ENCODE measurements at regions not wholly inside any gene's neighbourhood (a gene's known extent, or its start where the extent isn't known, plus 50 kb on each side); places are given as distances from the start of the nearest gene placed in this dataset.

GRCh38 chr4:44817930-44818329, 91.6 kb upstream of the GNPDA2 start:
- no peaks in the 10 kb centered on the region for H3K79me2 ChIP-seq (ENCODE audit: control insufficient read depth, low read length)
- H3K4me3 ChIP-seq (ENCODE audit: low read length): no peak overlapping the region
- H3F3A ChIP-seq (ENCODE audit: control insufficient read depth, insufficient read depth): no peaks in the 10 kb centered on the region
- no peaks in the 10 kb centered on the region for H3K27me3 ChIP-seq (ENCODE audit: control insufficient read depth, low read length)
- no peak for TF ChIP-seq EZH2phosphoT487 (IDR thresholded peaks at IDR 0.05; ENCODE audit: borderline replicate concordance, low read length)
- TF ChIP-seq CTCF (IDR thresholded peaks at IDR 0.05; ENCODE audit: low read depth, low read length, poor library complexity, severe bottlenecking): no peak
- H3K36me3 ChIP-seq (ENCODE audit: control insufficient read depth, low read length): no peaks in the 10 kb centered on the region
- no peak overlapping the region for H3K4me2 ChIP-seq (ENCODE audit: low read length)
- no peaks in the 10 kb centered on the region for H3K9me2 ChIP-seq (replicated peaks; ENCODE audit: control insufficient read depth, low read length)
- no peaks in the 10 kb centered on the region for H3K9me3 ChIP-seq (ENCODE audit: control insufficient read depth, insufficient read depth, low read length)
- no peaks in the 10 kb centered on the region for H3K4me1 ChIP-seq (ENCODE audit: control insufficient read depth, low read length)
- no peak overlapping the region for H3K27ac ChIP-seq (ENCODE audit: low read depth, low read length)
- no peaks in the 10 kb centered on the region for H4K20me1 ChIP-seq (ENCODE audit: control insufficient read depth, insufficient read depth, low read depth, low read length)

GRCh38 chr4:44806071-44806470, 79.7 kb upstream of the GNPDA2 start:
- H3K9me3 ChIP-seq (ENCODE audit: control insufficient read depth, insufficient read depth, low read length): no peaks in the 10 kb centered on the region
- H3K79me2 ChIP-seq (ENCODE audit: control insufficient read depth, low read length): no peaks in the 10 kb centered on the region
- H3K27me3 ChIP-seq (ENCODE audit: control insufficient read depth, low read length): no peaks in the 10 kb centered on the region
- H3K9me2 ChIP-seq (replicated peaks; ENCODE audit: control insufficient read depth, low read length): no peaks in the 10 kb centered on the region
- no peak overlapping the region for H3K27ac ChIP-seq (ENCODE audit: low read depth, low read length)
- no peaks in the 10 kb centered on the region for H3F3A ChIP-seq (ENCODE audit: control insufficient read depth, insufficient read depth)
- H3K36me3 ChIP-seq (ENCODE audit: control insufficient read depth, low read length): no peaks in the 10 kb centered on the region
- no peak for TF ChIP-seq EZH2phosphoT487 (IDR thresholded peaks at IDR 0.05; ENCODE audit: borderline replicate concordance, low read length)
- TF ChIP-seq CTCF (IDR thresholded peaks at IDR 0.05; ENCODE audit: low read depth, low read length, poor library complexity, severe bottlenecking): no peak
- H3K4me2 ChIP-seq (ENCODE audit: low read length): no peak overlapping the region
- H4K20me1 ChIP-seq (ENCODE audit: control insufficient read depth, insufficient read depth, low read depth, low read length): no peaks in the 10 kb centered on the region
- H3K4me1 ChIP-seq (ENCODE audit: control insufficient read depth, low read length): no peaks in the 10 kb centered on the region
- no peak overlapping the region for H3K4me3 ChIP-seq (ENCODE audit: low read length)

- TF ChIP-seq CTCF (IDR thresholded peaks at IDR 0.05; ENCODE audit: low read depth, low read length, poor library complexity, severe bottlenecking): no peak
- no peaks in the 10 kb centered on the region for H4K20me1 ChIP-seq (ENCODE audit: control insufficient read depth, insufficient read depth, low read depth, low read length)
- H3K9me2 ChIP-seq (replicated peaks; ENCODE audit: control insufficient read depth, low read length): no peaks in the 10 kb centered on the region
- H3K4me1 ChIP-seq (ENCODE audit: control insufficient read depth, low read length): no peaks in the 10 kb centered on the region
- H3K4me2 ChIP-seq (ENCODE audit: low read length): no peak overlapping the region
- no peaks in the 10 kb centered on the region for H3K9me3 ChIP-seq (ENCODE audit: control insufficient read depth, insufficient read depth, low read length)
- no peak overlapping the region for H3K4me3 ChIP-seq (ENCODE audit: low read length)
- no peaks in the 10 kb centered on the region for H3K36me3 ChIP-seq (ENCODE audit: control insufficient read depth, low read length)
- no peaks in the 10 kb centered on the region for H3K27me3 ChIP-seq (ENCODE audit: control insufficient read depth, low read length)
- no peaks in the 10 kb centered on the region for H3F3A ChIP-seq (ENCODE audit: control insufficient read depth, insufficient read depth)
- no peak overlapping the region for H3K27ac ChIP-seq (ENCODE audit: low read depth, low read length)
- H3K79me2 ChIP-seq (ENCODE audit: control insufficient read depth, low read length): no peaks in the 10 kb centered on the region
These were observed 77.9 kb upstream of the GNPDA2 start for GRCh38 chr4:44804301-44804700.

GRCh38 chr4:44801384-44801783, 75.0 kb upstream of the GNPDA2 start:
- H3K9me2 ChIP-seq (replicated peaks; ENCODE audit: control insufficient read depth, low read length): no peaks in the 10 kb centered on the region
- no peak overlapping the region for H3K4me3 ChIP-seq (ENCODE audit: low read length)
- no peaks in the 10 kb centered on the region for H3K27me3 ChIP-seq (ENCODE audit: control insufficient read depth, low read length)
- TF ChIP-seq CTCF (IDR thresholded peaks at IDR 0.05; ENCODE audit: low read depth, low read length, poor library complexity, severe bottlenecking): no peak
- no peaks in the 10 kb centered on the region for H3F3A ChIP-seq (ENCODE audit: control insufficient read depth, insufficient read depth)
- no peaks in the 10 kb centered on the region for H3K36me3 ChIP-seq (ENCODE audit: control insufficient read depth, low read length)
- H3K27ac ChIP-seq (ENCODE audit: low read depth, low read length): no peak overlapping the region
- H3K4me1 ChIP-seq (ENCODE audit: control insufficient read depth, low read length): no peaks in the 10 kb centered on the region
- H3K4me2 ChIP-seq (ENCODE audit: low read length): no peak overlapping the region
- peaks cover 9% of the 10 kb centered on the region; the same call in 1 of the 2 replicates for H3K9me3 ChIP-seq (ENCODE audit: control insufficient read depth, insufficient read depth, low read length)
- no peaks in the 10 kb centered on the region for H3K79me2 ChIP-seq (ENCODE audit: control insufficient read depth, low read length)
- no peaks in the 10 kb centered on the region for H4K20me1 ChIP-seq (ENCODE audit: control insufficient read depth, insufficient read depth, low read depth, low read length)

Measured in DOHH2 (cell line).